ENCODE measurements at regions not wholly inside any gene's neighbourhood (a gene's known extent, or its start where the extent isn't known, plus 50 kb on each side); places are given as distances from the start of the nearest gene placed in this dataset.

DNA sequence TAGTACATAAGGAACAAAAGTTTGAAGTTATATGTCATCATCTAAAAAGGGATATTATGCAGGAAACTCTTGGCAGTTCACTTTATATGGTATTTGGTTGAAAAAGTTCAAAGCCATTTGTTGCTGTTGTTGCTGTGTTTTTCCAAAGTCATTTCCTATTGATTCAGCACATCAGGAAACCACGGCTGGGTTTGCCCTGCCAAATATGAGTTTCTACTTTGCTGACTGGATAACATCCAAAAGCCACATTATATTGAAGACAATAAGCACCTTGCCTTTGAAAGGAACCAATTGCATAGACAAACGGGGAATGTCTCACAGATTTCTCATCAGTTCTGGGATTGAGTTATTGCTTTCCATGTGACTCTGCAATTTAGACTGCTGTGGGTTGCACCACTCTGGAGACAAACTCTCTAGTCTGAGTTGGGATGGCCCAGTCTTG is 206.1 kb downstream of the SLC39A8 start:
- TF ChIP-seq POLR2A (IDR thresholded peaks at IDR 0.05; ENCODE audit: borderline replicate concordance, extremely low read depth, insufficient read depth, insufficient read length) (no peak), RAD21 (IDR thresholded peaks at IDR 0.05; ENCODE audit: low read depth) (no peak), CTCF (IDR thresholded peaks at IDR 0.05 in 2 of 3, conservative IDR thresholded peaks at IDR 0.05 in 1 of 3; ENCODE audit: borderline replicate concordance in 1 of 3, insufficient read depth in 1 of 3, low read depth in 2 of 3, low read length in 2 of 3) (no peak), JUND (IDR thresholded peaks at IDR 0.05) (peak; percentile 32; the same call in 1 of the 2 replicates), EZH2 (IDR thresholded peaks at IDR 0.05) (no peak), POLR2AphosphoS5 (IDR thresholded peaks at IDR 0.05; ENCODE audit: low read depth, low read length) (no peak), ZNF274 (IDR thresholded peaks at IDR 0.05; ENCODE audit: low read depth, low read length) (no peak), EZH2phosphoT487 (IDR thresholded peaks at IDR 0.05; ENCODE audit: borderline replicate concordance) (no peak), ZFX (IDR thresholded peaks at IDR 0.05) (no peak)
- TF ChIP-seq, protein P1, sequence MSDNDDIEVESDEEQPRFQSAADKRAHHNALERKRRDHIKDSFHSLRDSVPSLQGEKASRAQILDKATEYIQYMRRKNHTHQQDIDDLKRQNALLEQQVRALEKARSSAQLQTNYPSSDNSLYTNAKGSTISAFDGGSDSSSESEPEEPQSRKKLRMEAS (IDR thresholded peaks at IDR 0.05): no peak
- TF ChIP-seq, protein P2, sequence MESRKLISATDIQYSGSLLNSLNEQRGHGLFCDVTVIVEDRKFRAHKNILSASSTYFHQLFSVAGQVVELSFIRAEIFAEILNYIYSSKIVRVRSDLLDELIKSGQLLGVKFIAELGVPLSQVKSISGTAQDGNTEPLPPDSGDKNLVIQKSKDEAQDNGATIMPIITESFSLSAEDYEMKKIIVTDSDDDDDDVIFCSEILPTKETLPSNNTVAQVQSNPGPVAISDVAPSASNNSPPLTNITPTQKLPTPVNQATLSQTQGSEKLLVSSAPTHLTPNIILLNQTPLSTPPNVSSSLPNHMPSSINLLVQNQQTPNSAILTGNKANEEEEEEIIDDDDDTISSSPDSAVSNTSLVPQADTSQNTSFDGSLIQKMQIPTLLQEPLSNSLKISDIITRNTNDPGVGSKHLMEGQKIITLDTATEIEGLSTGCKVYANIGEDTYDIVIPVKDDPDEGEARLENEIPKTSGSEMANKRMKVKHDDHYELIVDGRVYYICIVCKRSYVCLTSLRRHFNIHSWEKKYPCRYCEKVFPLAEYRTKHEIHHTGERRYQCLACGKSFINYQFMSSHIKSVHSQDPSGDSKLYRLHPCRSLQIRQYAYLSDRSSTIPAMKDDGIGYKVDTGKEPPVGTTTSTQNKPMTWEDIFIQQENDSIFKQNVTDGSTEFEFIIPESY (IDR thresholded peaks at IDR 0.05; ENCODE audit: extremely low read depth, insufficient replicate concordance, low read length): no peak
